ENCODE measurements at regions not wholly inside any gene's neighbourhood (a gene's known extent, or its start where the extent isn't known, plus 50 kb on each side); places are given as distances from the start of the nearest gene placed in this dataset.

GRCh38 chr3:102484-102883 lies 94.1 kb upstream of the CHL1 start:
- TF ChIP-seq CTCF (conservative IDR thresholded peaks at IDR 0.05; ENCODE audit: low read length), result no peak
- no peak for TF ChIP-seq EZH2phosphoT487 (IDR thresholded peaks at IDR 0.05; ENCODE audit: borderline replicate concordance)
